Upper lobe of left lung (tissue), 4 donors: ENCODE measurements at regions not wholly inside any gene's neighbourhood (a gene's known extent, or its start where the extent isn't known, plus 50 kb on each side); places are given as distances from the start of the nearest gene placed in this dataset.

ENCODE experiments used
- EP300 ChIP-seq, 4 donors: sonication (generic); formaldehyde crosslinking; IDR thresholded peaks; one replicate each; pipeline ENCODE4 v1.5.1; 2017; ENCODE audit warnings: antibody characterized with exemption in 4 of 4, control low read depth in 2 of 4
- POLR2A ChIP-seq, 4 donors: fragments of 450-650 bp; IDR thresholded peaks; one replicate each; pipeline ENCODE4 v1.5.1; 2016 to 2017; ENCODE audit warnings: antibody characterized with exemption in 4 of 4, mild to moderate bottlenecking in 2 of 4
- POLR2AphosphoS5 ChIP-seq, 2 donors: sonication (generic); formaldehyde crosslinking; IDR thresholded peaks; one replicate each; pipeline ENCODE4 v1.5.1; 2017; ENCODE audit warnings: antibody characterized with exemption in 2 of 2
- TF ChIP-seq, protein P1 (sequence below), 6 experiments: fragments of 450-650 bp in 4 of 6; fragments of 200-600 bp in 2 of 6; sonication (generic) in 2 of 6; IDR thresholded peaks; one replicate each; pipeline ENCODE4 v1.5.1; 2016 to 2019; ENCODE audit warnings: antibody characterized with exemption in 6 of 6

- TF ChIP-seq, protein P1, sequence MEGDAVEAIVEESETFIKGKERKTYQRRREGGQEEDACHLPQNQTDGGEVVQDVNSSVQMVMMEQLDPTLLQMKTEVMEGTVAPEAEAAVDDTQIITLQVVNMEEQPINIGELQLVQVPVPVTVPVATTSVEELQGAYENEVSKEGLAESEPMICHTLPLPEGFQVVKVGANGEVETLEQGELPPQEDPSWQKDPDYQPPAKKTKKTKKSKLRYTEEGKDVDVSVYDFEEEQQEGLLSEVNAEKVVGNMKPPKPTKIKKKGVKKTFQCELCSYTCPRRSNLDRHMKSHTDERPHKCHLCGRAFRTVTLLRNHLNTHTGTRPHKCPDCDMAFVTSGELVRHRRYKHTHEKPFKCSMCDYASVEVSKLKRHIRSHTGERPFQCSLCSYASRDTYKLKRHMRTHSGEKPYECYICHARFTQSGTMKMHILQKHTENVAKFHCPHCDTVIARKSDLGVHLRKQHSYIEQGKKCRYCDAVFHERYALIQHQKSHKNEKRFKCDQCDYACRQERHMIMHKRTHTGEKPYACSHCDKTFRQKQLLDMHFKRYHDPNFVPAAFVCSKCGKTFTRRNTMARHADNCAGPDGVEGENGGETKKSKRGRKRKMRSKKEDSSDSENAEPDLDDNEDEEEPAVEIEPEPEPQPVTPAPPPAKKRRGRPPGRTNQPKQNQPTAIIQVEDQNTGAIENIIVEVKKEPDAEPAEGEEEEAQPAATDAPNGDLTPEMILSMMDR (IDR thresholded peaks at IDR 0.05), result no peak
- TF ChIP-seq POLR2A (IDR thresholded peaks at IDR 0.05) (no peak), POLR2AphosphoS5 (IDR thresholded peaks at IDR 0.05) (no peak), EP300 (IDR thresholded peaks at IDR 0.05) (no peak)
Observed at GRCh38 chr12:29945904-29946303, 162.2 kb upstream of the TMTC1 start.
